Bronchial epithelial cell (primary cell): ENCODE measurements at regions not wholly inside any gene's neighbourhood (a gene's known extent, or its start where the extent isn't known, plus 50 kb on each side); places are given as distances from the start of the nearest gene placed in this dataset.

ENCODE experiments used
- DNase-seq: peaks from one replicate; pipeline ENCODE4 v3.0.0-alpha.2; 2010; ENCODE audit warnings: low read depth
- FAIRE-seq: peaks from 2 replicates; lab custom pipeline; 2011; peaks lifted over from hg19 to GRCh38; lab: Jason Lieb, UNC
- H3K27me3 ChIP-seq: 2 replicates; pipeline ENCODE4 v1.5.1; 2011; ENCODE audit warnings: low read length; ENCODE audit not compliant: control insufficient read depth, insufficient read depth
- H3K36me3 ChIP-seq: 2 replicates; pipeline ENCODE4 v1.5.1; 2011; ENCODE audit warnings: low read length; ENCODE audit not compliant: control insufficient read depth, insufficient read depth
- H3K4me3 ChIP-seq: 2 replicates; pipeline ENCODE4 v1.5.1; 2011; ENCODE audit warnings: mild to moderate bottlenecking, low read depth, low read length, control low read depth
- TF ChIP-seq, protein P1 (sequence below): IDR thresholded peaks from 2 replicates; pipeline ENCODE4 v1.5.1; 2011; ENCODE audit warnings: mild to moderate bottlenecking, moderate library complexity, low read length, control low read depth, inconsistent platforms; ENCODE audit not compliant: insufficient read depth, severe bottlenecking

DNA sequence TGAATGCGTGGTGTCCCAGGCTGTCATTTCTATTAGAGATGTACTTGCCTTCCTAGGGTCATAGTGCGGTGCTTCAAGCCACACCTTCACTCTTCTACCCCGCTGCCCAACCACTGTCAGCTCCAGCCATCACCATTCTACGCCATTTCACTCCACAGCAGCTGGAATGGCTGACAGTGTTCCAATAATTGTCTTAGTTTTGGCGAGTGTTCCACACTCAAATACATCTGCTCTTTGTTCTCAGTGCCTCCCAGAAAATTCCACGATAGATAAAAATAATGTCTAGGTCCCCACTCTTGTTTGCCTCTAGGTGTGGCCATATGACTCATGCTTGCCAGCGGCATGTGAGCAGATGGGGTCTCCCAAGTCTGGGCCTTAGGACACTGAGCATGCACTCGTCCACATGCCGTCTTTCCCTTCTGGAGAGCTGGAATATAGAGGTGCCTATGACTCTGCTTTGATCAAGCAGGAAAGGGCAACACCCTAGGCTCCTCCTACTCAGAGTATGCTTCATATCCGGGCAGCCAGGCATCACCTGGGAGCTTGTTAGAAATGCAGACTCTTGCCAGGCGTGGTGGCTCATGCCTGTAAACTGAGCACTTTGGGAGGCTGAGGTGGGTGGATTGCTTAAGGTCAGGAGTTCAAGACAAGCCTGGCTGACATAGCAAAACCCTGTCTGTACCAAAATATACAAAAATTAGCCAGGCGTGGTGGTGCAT, 163.0 kb downstream of the BRMS1L start:
- H3K4me3 ChIP-seq: no peak overlapping the region
- no peak for FAIRE-seq

GRCh38 chr14:35988550-35988949, 162.4 kb downstream of the BRMS1L start:
- FAIRE-seq (no peak), DNase-seq (no peak)
- Histone ChIP-seq H3K27me3 (no peaks in the 10 kb centered on the region), H3K36me3 (no peaks in the 10 kb centered on the region), H3K4me3 (no peak overlapping the region)
- TF ChIP-seq, protein P1, sequence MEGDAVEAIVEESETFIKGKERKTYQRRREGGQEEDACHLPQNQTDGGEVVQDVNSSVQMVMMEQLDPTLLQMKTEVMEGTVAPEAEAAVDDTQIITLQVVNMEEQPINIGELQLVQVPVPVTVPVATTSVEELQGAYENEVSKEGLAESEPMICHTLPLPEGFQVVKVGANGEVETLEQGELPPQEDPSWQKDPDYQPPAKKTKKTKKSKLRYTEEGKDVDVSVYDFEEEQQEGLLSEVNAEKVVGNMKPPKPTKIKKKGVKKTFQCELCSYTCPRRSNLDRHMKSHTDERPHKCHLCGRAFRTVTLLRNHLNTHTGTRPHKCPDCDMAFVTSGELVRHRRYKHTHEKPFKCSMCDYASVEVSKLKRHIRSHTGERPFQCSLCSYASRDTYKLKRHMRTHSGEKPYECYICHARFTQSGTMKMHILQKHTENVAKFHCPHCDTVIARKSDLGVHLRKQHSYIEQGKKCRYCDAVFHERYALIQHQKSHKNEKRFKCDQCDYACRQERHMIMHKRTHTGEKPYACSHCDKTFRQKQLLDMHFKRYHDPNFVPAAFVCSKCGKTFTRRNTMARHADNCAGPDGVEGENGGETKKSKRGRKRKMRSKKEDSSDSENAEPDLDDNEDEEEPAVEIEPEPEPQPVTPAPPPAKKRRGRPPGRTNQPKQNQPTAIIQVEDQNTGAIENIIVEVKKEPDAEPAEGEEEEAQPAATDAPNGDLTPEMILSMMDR: no peak

More for the DNA sequence above, 163.0 kb downstream of the BRMS1L start:
- peak; percentile 46 for DNase-seq
- TF ChIP-seq, protein P1: no peak
- Histone ChIP-seq H3K36me3 (no peaks in the 10 kb centered on the region), H3K27me3 (no peaks in the 10 kb centered on the region)

DNA sequence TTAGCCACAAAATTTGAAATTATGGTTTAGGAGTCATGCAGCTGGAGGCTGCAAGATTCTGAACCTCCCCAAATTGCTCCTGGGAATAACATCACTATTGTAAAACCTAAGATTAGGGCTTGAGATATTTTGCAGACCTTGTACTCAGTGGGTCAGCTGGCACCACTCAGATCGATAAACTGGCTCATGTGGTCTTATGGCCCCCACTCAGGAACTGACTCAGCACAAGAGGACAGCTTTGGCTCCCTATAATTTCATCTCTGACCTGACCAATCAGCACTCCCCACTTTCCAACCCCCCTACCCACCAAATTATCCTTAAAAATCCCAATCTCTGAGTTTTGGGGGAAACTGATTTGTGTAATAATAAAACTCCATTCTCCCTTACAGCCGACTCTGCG, 161.6 kb downstream of the BRMS1L start:
- DNase-seq (no peak), FAIRE-seq (no peak)
- Histone ChIP-seq H3K4me3 (no peak overlapping the region), H3K27me3 (no peaks in the 10 kb centered on the region), H3K36me3 (no peaks in the 10 kb centered on the region)
- TF ChIP-seq, protein P1: no peak

DNA sequence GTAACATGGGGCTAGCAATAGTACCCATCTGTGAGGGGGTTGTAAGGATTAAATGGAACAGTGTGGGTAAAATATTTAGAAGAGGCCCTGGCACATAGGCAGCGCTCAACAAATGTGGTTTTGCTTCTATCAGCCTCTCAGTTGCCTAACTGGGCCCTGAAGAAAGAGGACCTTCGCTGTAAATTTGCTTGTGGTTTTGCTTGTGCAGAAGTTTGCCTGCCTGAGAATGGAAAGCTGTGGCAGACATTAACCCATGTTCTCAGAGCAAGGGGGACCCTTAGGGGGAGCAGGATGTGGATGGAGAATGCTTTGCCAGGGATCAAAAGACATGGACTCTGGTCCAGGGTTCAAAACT, 160.1 kb downstream of the BRMS1L start:
- TF ChIP-seq, protein P1: no peak
- DNase-seq (no peak), FAIRE-seq (no peak)
- no peaks in the 10 kb centered on the region for H3K36me3 ChIP-seq
- H3K27me3 ChIP-seq: no peaks in the 10 kb centered on the region
- H3K4me3 ChIP-seq: no peak overlapping the region

- no peaks in the 10 kb centered on the region for H3K36me3 ChIP-seq
- no peak for DNase-seq
- FAIRE-seq: no peak
- no peak overlapping the region for H3K4me3 ChIP-seq
- TF ChIP-seq, protein P1: no peak
- H3K27me3 ChIP-seq: no peaks in the 10 kb centered on the region
These were observed 159.5 kb downstream of the BRMS1L start for GRCh38 chr14:35985474-35986218.
